Panc1 (cell line): ENCODE measurements at regions not wholly inside any gene's neighbourhood (a gene's known extent, or its start where the extent isn't known, plus 50 kb on each side); places are given as distances from the start of the nearest gene placed in this dataset.

Experiments used
- POLR2AphosphoS5 ChIP-seq: IDR thresholded peaks from 2 replicates; pipeline ENCODE4 v1.6.1; 2012; ENCODE audit warnings: mild to moderate bottlenecking, low read depth, low read length, moderate library complexity
- TCF7L2 ChIP-seq: IDR thresholded peaks from 2 replicates; pipeline ENCODE4 v1.6.1; 2011; ENCODE audit warnings: mild to moderate bottlenecking, low read depth, low read length, inconsistent platforms
- TF ChIP-seq, protein P1 (sequence below), 2 experiments: IDR thresholded peaks; 2 replicates each; pipeline ENCODE4 v1.6.1; 2011 to 2012; ENCODE audit warnings: low read depth in 2 of 2, control low read depth in 1 of 2, low read length in 1 of 2, mild to moderate bottlenecking in 1 of 2, moderate library complexity in 1 of 2; ENCODE audit not compliant: insufficient read depth in 1 of 2

GRCh38 chr2:184113696-184114403, 484.5 kb upstream of the ZNF804A start:
- no peak for TF ChIP-seq TCF7L2
- TF ChIP-seq POLR2AphosphoS5: no peak
- TF ChIP-seq, protein P1, sequence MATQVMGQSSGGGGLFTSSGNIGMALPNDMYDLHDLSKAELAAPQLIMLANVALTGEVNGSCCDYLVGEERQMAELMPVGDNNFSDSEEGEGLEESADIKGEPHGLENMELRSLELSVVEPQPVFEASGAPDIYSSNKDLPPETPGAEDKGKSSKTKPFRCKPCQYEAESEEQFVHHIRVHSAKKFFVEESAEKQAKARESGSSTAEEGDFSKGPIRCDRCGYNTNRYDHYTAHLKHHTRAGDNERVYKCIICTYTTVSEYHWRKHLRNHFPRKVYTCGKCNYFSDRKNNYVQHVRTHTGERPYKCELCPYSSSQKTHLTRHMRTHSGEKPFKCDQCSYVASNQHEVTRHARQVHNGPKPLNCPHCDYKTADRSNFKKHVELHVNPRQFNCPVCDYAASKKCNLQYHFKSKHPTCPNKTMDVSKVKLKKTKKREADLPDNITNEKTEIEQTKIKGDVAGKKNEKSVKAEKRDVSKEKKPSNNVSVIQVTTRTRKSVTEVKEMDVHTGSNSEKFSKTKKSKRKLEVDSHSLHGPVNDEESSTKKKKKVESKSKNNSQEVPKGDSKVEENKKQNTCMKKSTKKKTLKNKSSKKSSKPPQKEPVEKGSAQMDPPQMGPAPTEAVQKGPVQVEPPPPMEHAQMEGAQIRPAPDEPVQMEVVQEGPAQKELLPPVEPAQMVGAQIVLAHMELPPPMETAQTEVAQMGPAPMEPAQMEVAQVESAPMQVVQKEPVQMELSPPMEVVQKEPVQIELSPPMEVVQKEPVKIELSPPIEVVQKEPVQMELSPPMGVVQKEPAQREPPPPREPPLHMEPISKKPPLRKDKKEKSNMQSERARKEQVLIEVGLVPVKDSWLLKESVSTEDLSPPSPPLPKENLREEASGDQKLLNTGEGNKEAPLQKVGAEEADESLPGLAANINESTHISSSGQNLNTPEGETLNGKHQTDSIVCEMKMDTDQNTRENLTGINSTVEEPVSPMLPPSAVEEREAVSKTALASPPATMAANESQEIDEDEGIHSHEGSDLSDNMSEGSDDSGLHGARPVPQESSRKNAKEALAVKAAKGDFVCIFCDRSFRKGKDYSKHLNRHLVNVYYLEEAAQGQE (IDR thresholded peaks at IDR 0.05; ENCODE audit: insufficient read depth in 1 of 2, low read depth in 2 of 2, low read length in 1 of 2): no peak
